D341Med (cell line): ENCODE measurements at regions not wholly inside any gene's neighbourhood (a gene's known extent, or its start where the extent isn't known, plus 50 kb on each side); places are given as distances from the start of the nearest gene placed in this dataset.

Source experiments
- DNase-seq: peaks from one replicate; pipeline ENCODE4 v3.0.0; 2012; ENCODE audit warnings: low spot score

DNA sequence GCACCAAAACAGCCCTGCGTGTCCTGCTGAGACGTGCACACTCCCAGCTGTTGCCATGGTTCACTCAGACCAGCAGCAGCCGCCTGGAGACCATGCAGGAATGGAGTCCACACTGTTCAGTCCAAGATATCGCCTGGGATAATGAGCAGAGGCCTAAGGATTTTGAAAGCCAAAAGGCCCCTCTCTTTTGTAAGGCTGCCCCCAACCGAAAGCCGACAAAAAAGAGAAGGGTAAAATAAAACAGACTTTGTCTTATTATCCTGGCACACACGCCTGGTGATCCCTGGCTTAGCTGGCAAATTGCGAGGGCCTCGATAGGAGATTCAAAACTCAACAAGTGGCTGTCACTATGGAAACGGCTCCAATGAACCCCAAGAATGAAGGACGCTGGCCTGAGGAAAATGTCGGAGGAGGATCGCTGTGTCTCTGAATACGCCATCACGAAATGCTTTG is 263.6 kb downstream of the SKIDA1 start:
- no peak for DNase-seq

- DNase-seq = no peak
Measured at GRCh38 chr10:21260506-21261149, 264.9 kb downstream of the SKIDA1 start.

DNA sequence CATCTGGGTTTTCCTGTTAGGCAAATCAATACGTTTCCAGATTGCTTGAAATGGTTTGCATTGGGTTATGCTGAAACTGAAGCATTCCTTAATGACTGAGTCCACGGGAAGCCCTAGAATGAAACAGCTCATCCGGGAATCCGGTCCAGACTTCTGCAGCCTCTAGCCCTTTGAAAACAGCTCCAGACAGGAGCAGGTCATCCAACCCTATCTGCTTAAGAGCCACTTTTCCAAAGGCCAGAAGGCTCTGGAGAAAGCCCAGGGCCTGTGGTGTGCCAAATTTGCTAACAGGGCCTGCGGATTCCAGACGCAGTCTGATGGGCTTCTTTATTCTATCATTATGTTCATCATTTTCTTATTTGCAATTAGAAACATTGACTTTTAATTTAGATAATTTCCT is 265.4 kb downstream of the SKIDA1 start:
- DNase-seq = no peak

- DNase-seq = no peak
Measured at GRCh38 chr10:21257919-21258318, 267.6 kb downstream of the SKIDA1 start.

DNA sequence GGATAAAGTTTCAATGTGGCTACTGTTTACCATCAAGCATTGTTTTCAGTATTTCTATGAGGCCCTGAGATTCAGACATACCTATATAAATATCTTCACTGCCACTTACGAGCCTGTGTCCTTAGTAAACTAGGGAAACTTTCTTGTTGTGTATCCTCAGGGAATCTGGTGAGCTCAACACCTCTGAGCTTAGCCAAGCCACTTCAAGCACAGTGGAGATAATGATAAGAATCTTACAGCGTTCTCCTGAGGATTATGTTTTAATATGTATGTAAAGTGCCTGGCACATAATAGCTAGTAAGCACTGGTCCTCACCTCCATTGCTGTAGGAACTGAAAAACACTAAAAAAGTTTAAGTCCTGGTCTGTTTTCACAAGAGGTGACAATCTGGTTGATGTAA is 268.3 kb downstream of the SKIDA1 start:
- DNase-seq = no peak

- DNase-seq = no peak
Measured at GRCh38 chr10:21249435-21249834, 276.0 kb downstream of the SKIDA1 start.

DNA sequence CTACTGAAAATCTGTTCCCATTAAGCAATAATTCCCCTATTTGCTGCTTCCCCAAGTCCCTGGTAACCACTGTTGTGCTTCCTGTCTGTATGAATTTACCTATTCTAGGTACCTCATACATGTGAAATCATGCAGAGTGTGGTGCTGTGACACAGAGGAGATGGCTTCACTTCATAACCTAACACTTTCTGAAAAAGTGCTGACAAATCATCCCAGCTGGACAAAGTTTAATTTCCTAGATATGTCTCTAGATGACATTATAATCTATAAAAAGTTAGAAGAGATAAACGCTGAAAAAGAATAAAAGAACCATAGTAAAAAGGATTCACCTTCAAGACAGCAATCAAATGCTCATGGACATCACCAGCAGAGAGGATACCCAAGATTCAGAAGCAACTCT is 277.9 kb downstream of the SKIDA1 start:
- no peak for DNase-seq

- no peak for DNase-seq
Measured at GRCh38 chr10:21246178-21246577, 279.3 kb downstream of the SKIDA1 start.

GRCh38 chr10:21243748-21244257 is 281.7 kb downstream of the SKIDA1 start:
- no peak for DNase-seq

DNA sequence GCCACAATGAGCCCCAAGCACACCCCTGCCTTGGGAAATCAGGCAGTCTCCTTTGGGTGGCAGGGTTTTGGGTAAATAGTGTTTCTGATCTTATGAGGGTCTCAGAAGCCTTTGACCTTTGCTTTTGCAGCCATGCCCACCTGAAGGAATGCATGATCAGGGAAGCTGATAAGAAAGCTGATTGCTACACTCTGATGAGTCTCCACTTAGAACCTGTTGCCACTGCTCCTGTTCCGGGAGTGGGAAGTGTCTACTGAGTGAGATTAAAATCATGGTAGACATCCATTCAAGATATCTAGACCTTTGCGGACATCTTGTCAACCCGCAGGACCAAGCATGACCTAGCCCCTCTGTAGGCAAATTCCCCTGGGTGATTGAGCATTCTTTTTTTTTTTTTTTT is 282.6 kb downstream of the SKIDA1 start:
- DNase-seq = no peak

DNA sequence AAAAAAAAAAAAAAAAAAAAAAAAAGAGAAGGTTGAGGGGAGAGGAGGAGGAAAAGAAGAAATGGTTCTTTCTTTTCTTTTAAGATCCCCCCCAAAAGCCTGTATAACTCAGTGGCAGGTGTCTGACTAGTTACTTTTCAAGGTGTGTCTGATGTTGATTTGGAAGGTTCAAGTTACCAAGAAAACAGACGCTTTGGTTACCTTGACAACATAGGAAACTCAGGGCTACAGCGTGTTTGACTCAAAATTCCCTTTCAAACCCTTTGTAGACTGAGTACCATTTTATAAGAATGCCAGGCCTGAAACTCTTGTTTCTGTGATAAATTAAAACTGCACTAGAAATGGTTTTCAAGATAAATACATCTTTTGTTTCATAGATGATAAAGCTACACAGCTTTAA is 286.8 kb downstream of the SKIDA1 start:
- no peak for DNase-seq

DNA sequence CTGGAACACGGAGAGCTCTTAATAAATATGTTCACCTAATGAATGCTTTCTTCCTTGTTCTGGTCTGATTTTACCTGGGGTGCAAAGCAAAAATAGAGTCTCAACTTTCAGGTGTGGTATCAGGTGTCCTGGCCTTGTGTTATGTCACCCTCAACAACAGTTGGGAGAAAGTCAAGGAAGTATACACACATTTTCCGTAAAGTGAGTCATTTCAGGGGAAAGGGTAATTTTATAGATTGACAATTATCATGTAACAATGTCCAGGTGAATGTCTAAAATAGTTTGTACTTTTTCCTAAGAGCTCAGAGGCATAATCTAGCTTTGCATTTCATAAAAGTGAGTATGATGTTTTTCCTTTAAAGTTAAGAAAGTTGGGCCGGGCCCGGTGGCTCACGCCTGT is 287.4 kb downstream of the SKIDA1 start:
- no peak for DNase-seq

- no peak for DNase-seq
Measured at GRCh38 chr10:21234761-21235160, 290.7 kb downstream of the SKIDA1 start.

- no peak for DNase-seq
Measured at GRCh38 chr10:21230219-21230618, 295.3 kb downstream of the SKIDA1 start.

DNA sequence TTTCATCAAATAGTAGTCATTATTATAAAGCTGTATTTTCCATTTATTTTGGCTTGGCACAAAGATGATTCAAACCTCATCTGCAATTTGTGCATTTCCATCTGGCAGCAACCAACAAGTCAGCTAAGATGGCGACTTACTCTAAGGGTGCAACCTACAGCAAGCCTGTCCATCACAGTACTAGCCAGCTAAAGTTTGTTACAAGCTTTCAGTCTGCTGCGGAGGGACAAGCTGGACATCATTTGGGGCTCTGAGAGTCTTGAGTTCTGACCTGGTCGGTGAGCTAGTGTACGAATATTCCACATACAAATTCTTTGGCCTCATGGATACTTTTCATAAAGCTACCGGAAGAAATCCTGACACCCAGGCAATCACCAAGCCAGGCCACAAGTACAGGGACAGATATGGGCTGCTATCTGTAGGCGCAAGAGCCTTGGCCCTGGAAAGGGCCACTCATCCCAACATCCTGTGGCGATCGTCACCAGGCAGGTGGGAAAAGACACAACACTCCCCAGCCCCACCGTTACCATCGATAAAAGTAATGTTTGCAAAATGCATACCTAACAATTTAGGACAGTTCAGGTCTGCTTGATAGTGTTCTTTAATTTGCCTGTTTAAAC is 307.6 kb downstream of the SKIDA1 start:
- no peak for DNase-seq

DNA sequence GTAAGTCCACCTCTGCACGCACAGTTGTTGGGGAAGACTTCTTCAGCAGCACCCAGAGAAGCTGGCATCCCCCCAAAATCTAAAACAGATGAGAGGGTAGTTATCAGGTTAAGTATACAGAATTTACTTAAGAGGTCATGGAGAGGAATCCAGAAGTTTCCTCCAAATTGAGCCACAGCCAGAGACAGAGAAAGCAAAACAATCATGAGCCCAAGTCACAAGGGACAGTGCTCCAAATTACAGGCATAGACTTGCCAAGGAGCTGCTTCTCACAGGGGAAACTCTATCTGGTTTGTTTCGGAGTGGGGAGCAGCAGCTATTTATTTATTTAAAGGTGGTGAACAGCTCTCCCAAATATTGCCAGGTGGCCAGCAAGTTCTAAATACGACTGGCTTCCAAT is 308.4 kb downstream of the SKIDA1 start:
- DNase-seq = no peak

- DNase-seq = no peak
Measured at GRCh38 chr10:21214329-21214728, 311.2 kb downstream of the SKIDA1 start.

DNA sequence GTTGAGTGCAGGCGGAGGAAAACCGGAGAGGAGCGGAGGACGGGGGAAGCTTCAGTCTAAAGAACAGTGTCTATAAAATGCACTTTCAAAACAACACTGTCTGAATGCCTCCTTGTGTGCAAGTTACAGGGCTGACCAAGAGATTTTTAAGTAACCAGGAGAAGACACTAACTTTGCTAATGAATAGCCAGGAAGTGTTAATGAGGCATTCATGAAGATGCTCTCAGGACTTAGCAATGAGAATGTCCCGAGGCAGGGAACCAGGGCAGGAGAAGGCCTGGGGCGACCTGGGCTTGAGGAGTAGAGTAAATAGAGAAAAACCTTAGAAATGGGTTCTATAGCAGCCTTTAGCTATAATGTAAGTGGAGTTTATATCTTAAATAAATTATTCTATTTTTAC is 312.1 kb downstream of the SKIDA1 start:
- DNase-seq = no peak

DNA sequence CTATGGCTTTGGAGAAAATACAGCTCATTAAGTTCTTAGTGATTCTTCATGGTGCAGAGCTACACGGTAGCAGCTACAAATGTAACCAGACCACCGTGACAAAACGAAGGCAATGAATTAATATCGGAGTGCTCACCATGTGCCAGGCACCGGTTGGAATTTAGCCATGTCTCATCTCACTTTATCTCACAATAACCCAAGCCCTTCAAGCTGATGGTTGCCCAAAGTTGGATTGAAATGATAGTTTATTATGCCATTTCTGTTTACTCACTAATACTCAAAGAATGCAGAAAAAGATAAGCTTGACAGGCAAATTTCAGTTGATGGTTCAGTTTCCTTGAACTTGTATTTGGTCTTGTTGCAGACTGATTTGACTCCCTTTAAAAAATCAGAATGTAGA is 312.6 kb downstream of the SKIDA1 start:
- no peak for DNase-seq

DNA sequence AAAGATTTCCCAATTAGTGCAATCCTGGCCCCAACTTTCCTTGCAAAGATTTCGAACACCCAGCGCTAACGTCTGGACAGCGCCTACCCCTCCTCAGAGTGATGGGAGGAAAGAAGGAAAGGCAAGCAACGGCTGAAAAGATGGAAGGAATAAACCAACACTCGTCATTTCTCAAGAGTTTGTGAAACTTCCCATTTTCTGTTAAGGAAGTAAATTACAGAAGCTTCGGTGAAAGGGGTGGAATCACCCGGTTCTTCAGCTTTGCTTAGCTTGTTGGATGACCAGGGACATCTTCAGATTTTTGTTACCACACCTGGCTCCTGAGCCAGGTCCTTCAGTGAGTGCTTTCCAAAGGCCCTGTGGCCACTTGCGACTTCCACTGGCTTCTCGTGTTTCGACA is 313.1 kb downstream of the SKIDA1 start:
- DNase-seq = no peak

DNA sequence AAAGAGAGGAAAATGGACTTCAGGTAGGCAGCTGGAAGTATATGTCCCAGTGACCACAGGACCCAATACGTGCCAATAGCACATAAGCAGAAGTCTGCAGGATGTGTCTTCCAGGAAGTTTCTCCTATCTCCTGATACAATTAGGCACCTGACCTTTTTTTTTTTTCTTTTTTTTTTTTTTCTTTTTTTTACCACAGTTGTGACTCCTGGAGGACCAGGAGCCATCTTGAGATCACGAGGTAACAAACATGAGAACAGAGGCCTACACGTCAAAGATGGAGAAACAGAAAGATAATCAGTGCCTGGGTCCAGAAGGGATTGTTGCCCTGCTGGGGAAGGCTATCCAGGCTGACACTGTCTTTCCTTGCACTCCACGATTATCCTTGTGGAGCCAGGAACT is 312.4 kb upstream of the NEBL start:
- DNase-seq = no peak

DNA sequence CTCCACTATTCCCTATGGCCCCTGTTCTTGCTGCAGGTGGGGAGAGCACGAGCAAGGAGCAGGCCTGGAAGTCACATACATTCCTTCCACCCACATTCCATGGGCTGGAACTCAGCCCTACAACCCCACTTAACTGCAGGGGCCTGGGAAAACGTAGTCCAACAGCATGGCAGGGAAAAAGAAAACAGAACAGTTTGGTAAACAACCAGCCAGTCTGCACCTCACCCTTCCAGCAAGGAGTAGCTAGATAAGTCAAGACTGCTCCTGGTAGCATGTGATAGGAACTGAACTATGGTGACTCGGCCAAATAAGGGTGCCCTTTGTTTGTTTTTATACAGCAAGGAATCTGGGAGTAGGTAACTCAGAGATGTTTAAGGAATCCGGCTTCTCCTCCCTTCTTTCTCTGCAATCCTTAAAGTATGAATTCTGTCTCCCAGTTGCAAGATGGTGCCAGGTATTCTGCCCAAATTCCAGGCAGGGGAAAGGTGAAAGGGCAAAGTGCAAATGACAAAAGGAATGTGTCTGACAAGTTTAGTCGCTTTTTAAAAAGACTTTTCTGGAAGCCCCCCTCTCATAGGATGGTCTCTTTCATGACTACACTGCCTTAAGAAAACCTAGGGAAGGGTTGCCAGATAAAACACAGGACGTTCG is 311.7 kb upstream of the NEBL start:
- DNase-seq = no peak

- DNase-seq = no peak
Measured at GRCh38 chr10:21207852-21208646, 310.9 kb upstream of the NEBL start.
